Lower lobe of right lung (tissue), 2 donors: ENCODE measurements at regions not wholly inside any gene's neighbourhood (a gene's known extent, or its start where the extent isn't known, plus 50 kb on each side); places are given as distances from the start of the nearest gene placed in this dataset.

Experiments used
- ATAC-seq, 2 donors: fragments of 200-7000 bp; cut with Tn5 transposase; one replicate each; pipeline ENCODE4 v1.9.1; 2020 to 2022; ENCODE audit warnings: mild to moderate bottlenecking in 2 of 2, moderate library complexity in 2 of 2
- DNase-seq: peaks from one replicate; pipeline ENCODE4 v3.0.0-alpha.2; 2020
- H3K27ac ChIP-seq: fragments of 200-600 bp; one replicate; pipeline ENCODE4 v1.8.0; 2022
- H3K27me3 ChIP-seq: fragments of 200-600 bp; one replicate; pipeline ENCODE4 v1.8.0; 2022; ENCODE audit warnings: low read depth
- H3K36me3 ChIP-seq: fragments of 200-600 bp; one replicate; pipeline ENCODE4 v1.8.0; 2022; ENCODE audit warnings: mild to moderate bottlenecking
- H3K4me1 ChIP-seq: fragments of 200-600 bp; one replicate; pipeline ENCODE4 v1.8.0; 2022
- H3K4me3 ChIP-seq: fragments of 200-600 bp; one replicate; pipeline ENCODE4 v1.8.0; 2022; ENCODE audit warnings: mild to moderate bottlenecking
- H3K9me3 ChIP-seq: fragments of 200-600 bp; one replicate; pipeline ENCODE4 v1.8.0; 2022
- CTCF ChIP-seq: fragments of 200-600 bp; IDR thresholded peaks from one replicate; pipeline ENCODE4 v1.8.0; 2022; ENCODE audit warnings: antibody characterized with exemption, mild to moderate bottlenecking
- intact Hi-C: fragments of 100-400 bp; cut with DNase I; formaldehyde crosslinking; loops from one replicate; pipeline ENCODE4 v1.11.0; 2022
- donor health status: DM: no; HTN: yes; CAD: no; lungs with severe emphysema.

- no peaks in the 10 kb centered on the region for H3K36me3 ChIP-seq
- no peak for DNase-seq
- no peak for TF ChIP-seq CTCF
- intact Hi-C loops: no loop called here
- H3K9me3 ChIP-seq: no peaks in the 10 kb centered on the region
- no peak overlapping the region for H3K4me3 ChIP-seq
- H3K27me3 ChIP-seq: no peaks in the 10 kb centered on the region
- no peak overlapping the region for H3K27ac ChIP-seq
- no peak for ATAC-seq
- no peaks in the 10 kb centered on the region for H3K4me1 ChIP-seq
Observed at GRCh38 chrX:14361435-14361834, 167.9 kb upstream of the GLRA2 start.

- ATAC-seq (no peak), DNase-seq (no peak)
- intact Hi-C loops: no loop called here
- Histone ChIP-seq H3K4me3 (no peak overlapping the region), H3K9me3 (no peaks in the 10 kb centered on the region), H3K27me3 (no peaks in the 10 kb centered on the region), H3K27ac (no peak overlapping the region), H3K36me3 (no peaks in the 10 kb centered on the region), H3K4me1 (no peaks in the 10 kb centered on the region)
- no peak for TF ChIP-seq CTCF
Observed at GRCh38 chrX:14359727-14360126, 169.6 kb upstream of the GLRA2 start.

GRCh38 chrX:14359316-14359715 lies 170.0 kb upstream of the GLRA2 start:
- TF ChIP-seq CTCF: no peak
- Histone ChIP-seq H3K27me3 (no peaks in the 10 kb centered on the region), H3K27ac (no peak overlapping the region), H3K36me3 (no peaks in the 10 kb centered on the region), H3K9me3 (no peaks in the 10 kb centered on the region), H3K4me3 (no peak overlapping the region), H3K4me1 (no peaks in the 10 kb centered on the region)
- DNase-seq: no peak
- intact Hi-C loops: no loop called here
- ATAC-seq: no peak

GRCh38 chrX:14357314-14357713 lies 172.0 kb upstream of the GLRA2 start:
- Histone ChIP-seq H3K4me1 (no peaks in the 10 kb centered on the region), H3K9me3 (no peaks in the 10 kb centered on the region), H3K4me3 (no peak overlapping the region), H3K36me3 (no peaks in the 10 kb centered on the region), H3K27me3 (no peaks in the 10 kb centered on the region), H3K27ac (no peak overlapping the region)
- intact Hi-C loops: no loop called here
- no peak for ATAC-seq
- DNase-seq: no peak
- TF ChIP-seq CTCF: no peak

- H3K4me1 ChIP-seq: no peaks in the 10 kb centered on the region
- no peak overlapping the region for H3K4me3 ChIP-seq
- intact Hi-C loops: no loop called here
- ATAC-seq (no peak), DNase-seq (no peak)
- no peaks in the 10 kb centered on the region for H3K36me3 ChIP-seq
- TF ChIP-seq CTCF: no peak
- no peak overlapping the region for H3K27ac ChIP-seq
- no peaks in the 10 kb centered on the region for H3K9me3 ChIP-seq
- no peaks in the 10 kb centered on the region for H3K27me3 ChIP-seq
Observed at GRCh38 chrX:14356401-14356800, 172.9 kb upstream of the GLRA2 start.

- ATAC-seq: no peak
- H3K27me3 ChIP-seq: no peaks in the 10 kb centered on the region
Observed at GRCh38 chrX:14355556-14355955, 173.8 kb upstream of the GLRA2 start.

More at GRCh38 chrX:14355556-14355955, 173.8 kb upstream of the GLRA2 start:
- intact Hi-C loops: no loop called here
- no peaks in the 10 kb centered on the region for H3K4me1 ChIP-seq
- no peak overlapping the region for H3K27ac ChIP-seq
- H3K9me3 ChIP-seq: no peaks in the 10 kb centered on the region
- DNase-seq: no peak
- TF ChIP-seq CTCF: no peak
- no peak overlapping the region for H3K4me3 ChIP-seq
- no peaks in the 10 kb centered on the region for H3K36me3 ChIP-seq
